Osteoblast (primary cell): ENCODE measurements at regions not wholly inside any gene's neighbourhood (a gene's known extent, or its start where the extent isn't known, plus 50 kb on each side); places are given as distances from the start of the nearest gene placed in this dataset.

Experiments
- DNase-seq: peaks from one replicate; pipeline ENCODE4 v3.0.0; 2011; ENCODE audit warnings: low spot score, mixed read lengths; ENCODE audit not compliant: insufficient read length; ENCODE audit errors: missing footprints
- H2AFZ ChIP-seq: 2 replicates; pipeline ENCODE4 v1.6.0; 2011; ENCODE audit warnings: mild to moderate bottlenecking, low read length
- H3K27ac ChIP-seq: 2 replicates; pipeline ENCODE4 v1.5.1; 2011; ENCODE audit warnings: mild to moderate bottlenecking, low read depth, low read length, moderate library complexity
- H3K27me3 ChIP-seq: 2 replicates; pipeline ENCODE4 v1.6.0; 2012; ENCODE audit warnings: mild to moderate bottlenecking, control low read depth, inconsistent platforms, low read length, moderate library complexity; ENCODE audit not compliant: insufficient read depth
- H3K36me3 ChIP-seq: 2 replicates; pipeline ENCODE4 v1.5.1; 2011; ENCODE audit warnings: mild to moderate bottlenecking, low read length, control low read depth, moderate library complexity; ENCODE audit not compliant: insufficient read depth
- H3K4me1 ChIP-seq: 2 replicates; pipeline ENCODE4 v1.5.1; 2011; ENCODE audit warnings: mild to moderate bottlenecking, low read length, control low read depth, moderate library complexity; ENCODE audit not compliant: insufficient read depth
- H3K4me2 ChIP-seq: 2 replicates; pipeline ENCODE4 v1.6.0; 2011; ENCODE audit warnings: mild to moderate bottlenecking, low read length; ENCODE audit not compliant: insufficient read depth
- H3K4me3 ChIP-seq: fragments of 200-600 bp; sonication (generic); 3 replicates; pipeline ENCODE4 v1.5.1; 2012; ENCODE audit warnings: mild to moderate bottlenecking, low read length, inconsistent platforms; ENCODE audit not compliant: insufficient read depth
- H3K79me2 ChIP-seq: 2 replicates; pipeline ENCODE4 v1.6.0; 2012; ENCODE audit warnings: mild to moderate bottlenecking, low read length, control low read depth, inconsistent platforms; ENCODE audit not compliant: insufficient read depth
- H3K9me3 ChIP-seq: 2 replicates; pipeline ENCODE4 v1.5.1; 2011; ENCODE audit warnings: low read depth, low read length, control low read depth
- H4K20me1 ChIP-seq: 2 replicates; pipeline ENCODE4 v1.6.0; 2012; ENCODE audit warnings: mild to moderate bottlenecking, low read length, control low read depth; ENCODE audit not compliant: insufficient read depth
- CTCF ChIP-seq: IDR thresholded peaks from 2 replicates; pipeline ENCODE4 v1.5.1; 2011; ENCODE audit warnings: mild to moderate bottlenecking, low read depth, low read length, moderate library complexity; ENCODE audit errors: extremely low read depth

- H3K4me3 ChIP-seq: no peak overlapping the region
- DNase-seq: no peak
- peaks cover 14% of the 10 kb centered on the region for H3K9me3 ChIP-seq
- no peak for TF ChIP-seq CTCF
- H3K27me3 ChIP-seq: peaks cover 10% of the 10 kb centered on the region
- no peaks in the 10 kb centered on the region for H4K20me1 ChIP-seq
- no peak overlapping the region for H2AFZ ChIP-seq
- no peaks in the 10 kb centered on the region for H3K4me1 ChIP-seq
- no peak overlapping the region for H3K27ac ChIP-seq
- H3K36me3 ChIP-seq: no peaks in the 10 kb centered on the region
- no peaks in the 10 kb centered on the region for H3K79me2 ChIP-seq
- no peak overlapping the region for H3K4me2 ChIP-seq
Observed at GRCh38 chr6:106805771-106806170, 168.8 kb downstream of the CD24 start.

DNA sequence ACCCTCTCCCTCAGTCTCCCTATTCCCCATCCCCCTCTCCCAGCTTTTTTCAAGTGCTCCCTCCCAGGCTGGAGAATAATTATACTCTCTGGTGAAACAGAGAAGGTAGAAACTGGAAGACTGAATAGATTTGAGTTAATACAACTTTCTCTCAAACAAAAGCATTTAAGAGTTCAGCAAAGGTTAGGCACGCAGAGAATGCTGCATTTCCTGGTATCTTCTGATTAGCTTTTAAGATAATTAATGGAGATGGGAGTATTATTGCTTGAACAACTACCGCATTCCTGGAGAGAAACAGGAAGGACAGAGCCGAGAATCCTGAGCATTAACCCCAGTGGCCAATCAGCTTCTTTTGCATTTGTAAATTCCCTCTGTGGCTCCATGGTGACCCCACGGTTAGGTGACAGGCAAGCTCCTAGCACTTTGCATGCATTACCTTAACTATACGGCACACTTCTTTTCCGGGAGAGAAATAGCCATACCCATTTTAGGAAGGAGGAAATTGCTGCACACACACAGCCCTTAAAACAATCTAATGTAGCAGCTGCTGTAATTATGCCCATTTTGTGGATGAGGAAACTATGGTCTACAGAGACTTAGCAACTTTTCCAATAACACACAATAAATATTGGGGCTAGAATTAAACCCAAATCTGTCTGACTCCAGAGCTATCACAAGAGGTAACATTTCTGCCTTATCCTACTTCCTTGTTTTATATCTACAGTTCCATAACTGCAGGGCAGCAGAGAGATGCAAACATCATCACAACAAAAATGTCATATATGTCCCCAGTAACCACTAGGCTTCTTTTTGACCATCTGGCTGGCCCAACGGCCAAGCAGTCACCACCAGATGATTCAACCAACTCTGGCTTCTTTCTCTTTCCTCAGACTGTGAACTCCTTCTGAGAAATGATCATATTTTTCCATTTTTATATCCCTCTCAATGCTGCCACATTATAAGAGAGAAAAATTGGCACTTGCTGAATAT is 169.9 kb downstream of the CD24 start:
- H3K4me3 ChIP-seq: no peak overlapping the region
- H3K79me2 ChIP-seq: no peaks in the 10 kb centered on the region
- DNase-seq: no peak
- peaks cover 14% of the 10 kb centered on the region for H3K9me3 ChIP-seq
- H3K36me3 ChIP-seq: no peaks in the 10 kb centered on the region
- H3K4me1 ChIP-seq: no peaks in the 10 kb centered on the region
- H3K27ac ChIP-seq: no peak overlapping the region
- peaks cover 14% of the 10 kb centered on the region for H3K27me3 ChIP-seq
- no peaks in the 10 kb centered on the region for H4K20me1 ChIP-seq
- no peak overlapping the region for H3K4me2 ChIP-seq
- H2AFZ ChIP-seq: no peak overlapping the region
- no peak for TF ChIP-seq CTCF

DNA sequence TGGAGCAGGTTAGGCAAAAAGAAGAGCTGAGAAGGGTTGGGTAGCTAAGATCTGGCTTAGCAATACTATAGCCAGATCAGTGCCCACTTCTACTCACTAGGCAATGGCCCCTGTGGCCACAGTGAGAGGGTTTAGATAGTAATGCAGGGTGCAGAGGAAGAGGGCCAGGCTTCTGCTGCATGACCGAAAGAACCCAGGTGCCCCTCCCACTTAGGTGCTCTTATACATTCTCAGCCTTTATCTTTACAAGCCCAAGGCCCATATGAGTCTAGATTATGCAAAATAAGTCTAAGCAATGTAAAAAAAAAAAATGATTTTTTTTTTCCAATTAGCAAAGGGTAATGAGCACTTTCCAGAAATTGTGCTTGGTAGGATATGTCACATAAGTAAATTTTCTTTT is 171.3 kb downstream of the CD24 start:
- Histone ChIP-seq H2AFZ (no peak overlapping the region), H3K79me2 (no peaks in the 10 kb centered on the region), H3K36me3 (no peaks in the 10 kb centered on the region), H3K9me3 (peaks cover 6% of the 10 kb centered on the region), H3K4me2 (no peak overlapping the region), H3K27ac (no peak overlapping the region), H3K4me1 (no peaks in the 10 kb centered on the region), H4K20me1 (no peaks in the 10 kb centered on the region), H3K4me3 (no peak overlapping the region), H3K27me3 (peaks cover 20% of the 10 kb centered on the region)
- TF ChIP-seq CTCF: no peak
- DNase-seq: no peak

DNA sequence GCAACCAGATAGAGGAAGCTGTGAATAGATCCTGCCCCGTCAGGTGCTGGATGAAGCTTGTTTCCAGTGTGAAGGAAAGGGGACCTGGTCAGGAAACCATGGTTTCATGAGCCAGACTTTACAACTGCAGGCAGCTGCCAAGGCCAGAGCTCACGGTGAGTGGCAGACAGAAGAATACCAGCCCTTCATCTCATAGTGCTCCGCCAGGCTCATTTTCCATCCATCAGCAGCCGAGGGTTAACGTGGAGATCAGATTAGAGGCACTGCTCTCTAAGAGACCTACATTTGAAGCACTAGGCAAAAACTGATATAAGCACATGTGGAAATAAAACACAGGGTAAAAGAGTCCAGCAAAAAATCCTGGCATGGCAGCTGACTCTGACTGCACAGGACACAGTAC is 172.4 kb downstream of the CD24 start:
- peaks cover 22% of the 10 kb centered on the region for H3K27me3 ChIP-seq
- H2AFZ ChIP-seq: no peak overlapping the region
- no peak for DNase-seq
- H4K20me1 ChIP-seq: no peaks in the 10 kb centered on the region
- H3K4me1 ChIP-seq: no peaks in the 10 kb centered on the region
- H3K4me2 ChIP-seq: no peak overlapping the region
- H3K79me2 ChIP-seq: no peaks in the 10 kb centered on the region
- no peaks in the 10 kb centered on the region for H3K36me3 ChIP-seq
- no peak overlapping the region for H3K4me3 ChIP-seq
- peaks cover under 1% of the 10 kb centered on the region for H3K9me3 ChIP-seq
- TF ChIP-seq CTCF: no peak
- H3K27ac ChIP-seq: no peak overlapping the region
